GM19452 (cell line): ENCODE measurements at regions not wholly inside any gene's neighbourhood (a gene's known extent, or its start where the extent isn't known, plus 50 kb on each side); places are given as distances from the start of the nearest gene placed in this dataset.
"Not testable (repeated sequence)": the region's sequence is repeated elsewhere in the genome, so short reads cannot be mapped to it uniquely, and the experiment has no call there.

Source experiments
- ATAC-seq: cut with Tn5 transposase; IDR thresholded peaks from one replicate; pipeline ENCODE4 v1.9.1; 2021; ENCODE audit not compliant: unreplicated experiment

- ATAC-seq, result not testable (repeated sequence)
Measured at GRCh38 chr10:46095943-46096342, 49.9 kb upstream of the MSMB start.

GRCh38 chr10:46096446-46096845 is 50.4 kb upstream of the MSMB start:
- ATAC-seq, result no peak

GRCh38 chr10:46096909-46097575 is 51.0 kb upstream of the MSMB start:
- ATAC-seq, result no peak

GRCh38 chr10:46097576-46098317 is 51.7 kb upstream of the MSMB start:
- ATAC-seq, result no peak

- no peak for ATAC-seq
Measured at GRCh38 chr10:46098386-46098785, 52.3 kb upstream of the MSMB start.

- ATAC-seq, result not testable (repeated sequence)
Measured at GRCh38 chr10:46098925-46099324, 52.9 kb upstream of the MSMB start.

- ATAC-seq, result no peak
Measured at GRCh38 chr10:46104071-46104585, 58.1 kb upstream of the MSMB start.

- not testable (repeated sequence) for ATAC-seq
Measured at GRCh38 chr10:46105416-46105815, 59.3 kb upstream of the MSMB start.

GRCh38 chr10:46105856-46106409 is 59.9 kb upstream of the MSMB start:
- ATAC-seq, result not testable (repeated sequence)

GRCh38 chr10:46106410-46107255 is 60.6 kb upstream of the MSMB start:
- ATAC-seq, result peak; percentile 90

- ATAC-seq, result not testable (repeated sequence)
Measured at GRCh38 chr10:46108158-46108499, 62.1 kb upstream of the MSMB start.

- ATAC-seq, result not testable (repeated sequence)
Measured at GRCh38 chr10:46154271-46154670, 108.2 kb upstream of the MSMB start.

- not testable (repeated sequence) for ATAC-seq
Measured at GRCh38 chr10:46154683-46155082, 108.6 kb upstream of the MSMB start.

GRCh38 chr10:46156866-46157265 is 110.8 kb upstream of the MSMB start:
- not testable (repeated sequence) for ATAC-seq

- ATAC-seq, result no peak
Measured at GRCh38 chr10:46169736-46170135, 117.1 kb upstream of the ANTXRL start.

- no peak for ATAC-seq
Measured at GRCh38 chr10:46170789-46171188, 116.0 kb upstream of the ANTXRL start.

- ATAC-seq, result no peak
Measured at GRCh38 chr10:46171661-46172060, 115.1 kb upstream of the ANTXRL start.

GRCh38 chr10:46175296-46175695 is 111.5 kb upstream of the ANTXRL start:
- ATAC-seq, result no peak

- ATAC-seq, result no peak
Measured at GRCh38 chr10:46175831-46176230, 111.0 kb upstream of the ANTXRL start.

- ATAC-seq, result not testable (repeated sequence)
Measured at GRCh38 chr10:46187431-46187830, 99.4 kb upstream of the ANTXRL start.

- ATAC-seq, result no peak
Measured at GRCh38 chr10:46197050-46197449, 89.7 kb upstream of the ANTXRL start.
